PC-9 (cell line): ENCODE measurements at regions not wholly inside any gene's neighbourhood (a gene's known extent, or its start where the extent isn't known, plus 50 kb on each side); places are given as distances from the start of the nearest gene placed in this dataset.

Experiments
- EZH2 ChIP-seq: fragments of 200-600 bp; sonication (generic); IDR thresholded peaks from 2 replicates; pipeline ENCODE4 v1.8.0; 2017; ENCODE audit warnings: antibody characterized with exemption, low read depth
- TF ChIP-seq, protein P1 (sequence below): fragments of 200-600 bp; sonication (generic); conservative IDR thresholded peaks from 2 replicates; pipeline ENCODE4 v1.6.1; 2017; ENCODE audit warnings: mixed run types, antibody characterized with exemption, mild to moderate bottlenecking, moderate library complexity

DNA sequence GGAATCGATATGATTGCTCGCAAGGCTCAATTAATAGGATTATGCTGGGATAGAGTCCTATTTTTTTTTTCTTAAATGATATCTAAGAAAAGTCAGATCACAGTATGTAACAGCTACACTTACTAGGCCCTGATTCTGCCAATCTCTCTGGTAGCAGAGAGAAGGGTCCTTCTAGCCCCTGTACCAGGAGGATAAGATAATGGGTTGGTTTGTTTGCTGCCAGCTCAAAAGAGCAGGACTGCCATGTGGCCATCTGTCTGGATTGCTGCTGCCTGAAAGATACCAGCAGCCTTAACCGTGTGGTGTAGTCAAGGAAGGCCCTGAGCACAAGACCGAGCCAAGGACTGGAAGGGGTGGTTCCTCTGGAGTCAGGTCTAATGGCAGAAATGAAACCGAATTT is 236.4 kb downstream of the KLF13 start:
- TF ChIP-seq, protein P1, sequence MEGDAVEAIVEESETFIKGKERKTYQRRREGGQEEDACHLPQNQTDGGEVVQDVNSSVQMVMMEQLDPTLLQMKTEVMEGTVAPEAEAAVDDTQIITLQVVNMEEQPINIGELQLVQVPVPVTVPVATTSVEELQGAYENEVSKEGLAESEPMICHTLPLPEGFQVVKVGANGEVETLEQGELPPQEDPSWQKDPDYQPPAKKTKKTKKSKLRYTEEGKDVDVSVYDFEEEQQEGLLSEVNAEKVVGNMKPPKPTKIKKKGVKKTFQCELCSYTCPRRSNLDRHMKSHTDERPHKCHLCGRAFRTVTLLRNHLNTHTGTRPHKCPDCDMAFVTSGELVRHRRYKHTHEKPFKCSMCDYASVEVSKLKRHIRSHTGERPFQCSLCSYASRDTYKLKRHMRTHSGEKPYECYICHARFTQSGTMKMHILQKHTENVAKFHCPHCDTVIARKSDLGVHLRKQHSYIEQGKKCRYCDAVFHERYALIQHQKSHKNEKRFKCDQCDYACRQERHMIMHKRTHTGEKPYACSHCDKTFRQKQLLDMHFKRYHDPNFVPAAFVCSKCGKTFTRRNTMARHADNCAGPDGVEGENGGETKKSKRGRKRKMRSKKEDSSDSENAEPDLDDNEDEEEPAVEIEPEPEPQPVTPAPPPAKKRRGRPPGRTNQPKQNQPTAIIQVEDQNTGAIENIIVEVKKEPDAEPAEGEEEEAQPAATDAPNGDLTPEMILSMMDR: no peak
- no peak for TF ChIP-seq EZH2
